Endothelial cell of umbilical vein (primary cell): ENCODE measurements at regions not wholly inside any gene's neighbourhood (a gene's known extent, or its start where the extent isn't known, plus 50 kb on each side); places are given as distances from the start of the nearest gene placed in this dataset.

Experiments used
- BruUV-seq: library from RNA; stranded (reverse); fragments of 400-500 nt; replicated peaks from 2 replicates; lab custom pipeline; 2021; lab: Mats Ljungman, UMichigan
- CTCF ChIA-PET: fragments of 300-600, 350-600 bp; sonication (Branson Sonifier 250); formaldehyde crosslinking; loops from one replicate; lab custom pipeline; 2021; ENCODE audit warnings: antibody characterized with exemption, inconsistent platforms; lab: Charles Lee
- POLR2A ChIA-PET: fragments of 300-600, 350-600 bp; sonication (Branson Sonifier 250); formaldehyde crosslinking; loops from one replicate; lab custom pipeline; 2021; ENCODE audit warnings: antibody characterized with exemption, inconsistent platforms; lab: Charles Lee
- DNase-seq: peaks from one replicate; pipeline ENCODE4 v3.0.0-alpha.2; 2011; ENCODE audit warnings: low read depth, low spot score
- FAIRE-seq: peaks from 2 replicates; lab custom pipeline; 2011; peaks lifted over from hg19 to GRCh38; lab: Jason Lieb, UNC
- H2AFZ ChIP-seq: 2 replicates; pipeline ENCODE4 v1.6.0; 2012; ENCODE audit warnings: low read depth, low read length, control low read depth, inconsistent platforms
- H3K27ac ChIP-seq: 2 replicates; pipeline ENCODE4 v1.5.1; 2011; ENCODE audit warnings: low read depth, mild to moderate bottlenecking, control low read depth, low read length, moderate library complexity; ENCODE audit not compliant: insufficient read depth
- H3K27me3 ChIP-seq, 2 experiments: 2 replicates each; pipeline versions ENCODE4 v1.6.0 to v1.6.1; 2011; ENCODE audit warnings: low read length in 2 of 2, mixed read lengths in 1 of 2; ENCODE audit not compliant: control insufficient read depth in 2 of 2, insufficient read depth in 2 of 2
- H3K36me3 ChIP-seq, 2 experiments: 2 replicates in 1 of 2; 3 replicates in 1 of 2; pipeline ENCODE4 v1.5.1; 2011; ENCODE audit warnings: low read length in 2 of 2, mild to moderate bottlenecking in 1 of 2, moderate library complexity in 1 of 2; ENCODE audit not compliant: control insufficient read depth in 2 of 2, insufficient read depth in 2 of 2; ENCODE audit errors: extremely low read depth in 1 of 2
- H3K4me1 ChIP-seq: 3 replicates; pipeline ENCODE4 v1.5.1; 2011; ENCODE audit warnings: mild to moderate bottlenecking, low read length; ENCODE audit not compliant: control insufficient read depth, insufficient read depth; ENCODE audit errors: extremely low read depth
- H3K4me2 ChIP-seq: 2 replicates; pipeline ENCODE4 v1.6.1; 2011; ENCODE audit warnings: low read length, control low read depth, mixed read lengths; ENCODE audit not compliant: insufficient read depth
- H3K4me3 ChIP-seq, 3 experiments: fragments of 200-600 bp in 1 of 3; sonication (generic), shearing (Covaris generic) in 1 of 3; replicated peaks in 1 of 3; 2 replicates each; pipeline ENCODE4 v1.5.1; 2011 to 2016; ENCODE audit warnings: control low read depth in 3 of 3, low read length in 3 of 3, mild to moderate bottlenecking in 2 of 3, inconsistent platforms in 1 of 3, low read depth in 1 of 3, moderate library complexity in 1 of 3; ENCODE audit not compliant: insufficient read depth in 1 of 3
- H3K79me2 ChIP-seq: 2 replicates; pipeline ENCODE4 v1.6.0; 2012; ENCODE audit warnings: low read length, inconsistent platforms; ENCODE audit not compliant: control insufficient read depth, insufficient read depth
- H3K9ac ChIP-seq: replicated peaks from 2 replicates; pipeline ENCODE3; 2011; ENCODE audit warnings: low read length, control low read depth; ENCODE audit not compliant: insufficient read depth; ENCODE audit errors: extremely low read depth
- H3K9me1 ChIP-seq: replicated peaks from 3 replicates; pipeline ENCODE4 v1.6.0; 2011; ENCODE audit warnings: mild to moderate bottlenecking, low read length; ENCODE audit not compliant: control insufficient read depth, insufficient read depth; ENCODE audit errors: extremely low read depth
- H3K9me3 ChIP-seq: replicated peaks from 2 replicates; pipeline ENCODE4 v1.5.1; 2012; ENCODE audit warnings: low read length, inconsistent platforms; ENCODE audit not compliant: control insufficient read depth, insufficient read depth
- H4K20me1 ChIP-seq: replicated peaks from 2 replicates; pipeline ENCODE3; 2011; ENCODE audit warnings: mild to moderate bottlenecking, low read length; ENCODE audit not compliant: control insufficient read depth, insufficient read depth; ENCODE audit errors: extremely low read depth
- EZH2 ChIP-seq: IDR thresholded peaks from 2 replicates; pipeline ENCODE4 v1.6.1; 2012; ENCODE audit warnings: borderline replicate concordance, low read depth, mild to moderate bottlenecking, moderate library complexity, low read length, inconsistent platforms; ENCODE audit not compliant: severe bottlenecking
- FOS ChIP-seq: IDR thresholded peaks from 2 replicates; pipeline ENCODE4 v1.6.1; 2011; ENCODE audit warnings: mild to moderate bottlenecking, low read length, moderate library complexity, borderline replicate concordance; ENCODE audit not compliant: insufficient read depth
- GATA2 ChIP-seq: IDR thresholded peaks from 2 replicates; pipeline ENCODE4 v1.7.0; 2011; ENCODE audit warnings: low read depth, mild to moderate bottlenecking, moderate library complexity, mixed read lengths, low read length; ENCODE audit not compliant: insufficient read length, insufficient read depth
- JUN ChIP-seq: IDR thresholded peaks from 2 replicates; pipeline ENCODE4 v1.6.1; 2011; ENCODE audit warnings: borderline replicate concordance, low read depth; ENCODE audit not compliant: insufficient read length, insufficient read depth
- MYC ChIP-seq: IDR thresholded peaks from one replicate; pipeline ENCODE4 v1.6.1; 2011; ENCODE audit warnings: mild to moderate bottlenecking, low read depth, low read length
- POLR2A ChIP-seq: IDR thresholded peaks from 2 replicates; pipeline ENCODE4 v1.6.1; 2012; ENCODE audit warnings: low read depth, mild to moderate bottlenecking, control low read depth, low read length
- POLR2AphosphoS5 ChIP-seq: IDR thresholded peaks from 2 replicates; pipeline ENCODE4 v1.6.1; 2012; ENCODE audit warnings: low read depth, mild to moderate bottlenecking, control low read depth, low read length, moderate library complexity; ENCODE audit not compliant: insufficient read depth
- dilution Hi-C: fragments of 300-500 bp; cut with MboI; formaldehyde crosslinking; loops from one replicate; pipeline ENCODE4 v1.15.0; 2019; ENCODE audit warnings: low sequenced_read_pairs; ENCODE audit not compliant: extremely low pct_ligation_motif_present
- intact Hi-C: fragments of 100-400 bp; cut with micrococcal nuclease; formaldehyde crosslinking; loops from one replicate; pipeline ENCODE4 v1.10.0; 2022
- TF ChIP-seq, protein P1 (sequence below), 2 donors: IDR thresholded peaks; 1 replicate in 1 of 2; 2 replicates in 1 of 2; pipeline ENCODE4 v1.5.1; 2011; ENCODE audit warnings: low read length in 2 of 2, mild to moderate bottlenecking in 2 of 2, moderate library complexity in 2 of 2, control low read depth in 1 of 2, inconsistent platforms in 1 of 2, low read depth in 1 of 2; ENCODE audit not compliant: insufficient read depth in 1 of 2; ENCODE audit errors: extremely low read depth in 1 of 2
- TF ChIP-seq, protein P2 (sequence below): IDR thresholded peaks from 2 replicates; pipeline ENCODE4 v1.6.1; 2011; ENCODE audit not compliant: insufficient read depth, insufficient read length

DNA sequence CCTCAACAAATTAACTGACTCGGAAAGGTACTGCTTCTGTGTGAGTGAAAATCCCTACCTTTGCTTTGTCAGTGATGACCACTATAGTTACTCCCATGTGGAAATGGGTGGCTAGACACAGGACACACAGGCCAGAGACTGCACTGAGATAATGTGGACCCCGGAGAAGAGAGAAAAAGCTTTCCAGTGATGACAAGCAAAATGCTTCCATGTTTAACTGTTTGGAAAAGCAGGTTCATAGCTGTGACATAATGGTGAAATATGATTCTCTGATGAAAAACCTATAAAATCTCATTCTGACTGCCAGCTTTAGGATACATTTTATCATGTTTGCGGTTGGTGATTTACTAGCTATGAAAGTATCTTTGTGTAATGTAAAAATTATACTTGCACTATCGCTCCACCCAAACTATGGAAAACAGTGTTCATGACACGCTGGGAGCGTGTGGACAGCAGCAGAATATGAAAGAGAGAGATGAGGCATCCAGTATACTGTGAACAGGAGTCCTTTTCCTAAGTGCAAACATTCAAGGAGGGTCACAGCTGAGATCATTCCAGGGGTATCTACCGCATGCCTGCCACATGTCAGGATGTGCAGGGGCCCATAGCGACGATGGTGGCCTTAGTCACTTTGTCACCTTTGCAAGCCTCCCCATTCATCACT, 782.7 kb upstream of the SOX11 start:
- DNase-seq (no peak), FAIRE-seq (no peak)
- Histone ChIP-seq H4K20me1 (no peaks in the 10 kb centered on the region), H3K27me3 (no peaks in the 10 kb centered on the region), H3K9me3 (peaks cover 3% of the 10 kb centered on the region), H3K9me1 (no peaks in the 10 kb centered on the region), H3K9ac (no peak overlapping the region), H3K4me2 (no peak overlapping the region), H3K36me3 (no peaks in the 10 kb centered on the region), H3K4me3 (no peak overlapping the region), H3K27ac (no peak overlapping the region), H3K79me2 (no peaks in the 10 kb centered on the region), H2AFZ (no peak overlapping the region), H3K4me1 (no peaks in the 10 kb centered on the region)
- CTCF ChIA-PET, result no interaction called here
- POLR2A ChIA-PET, result no interaction called here
- dilution Hi-C loops (no loop called here), intact Hi-C loops (no loop called here)
- TF ChIP-seq JUN (no peak), MYC (no peak), EZH2 (no peak), FOS (no peak), POLR2AphosphoS5 (no peak), POLR2A (no peak), GATA2 (no peak)
- TF ChIP-seq, protein P1, sequence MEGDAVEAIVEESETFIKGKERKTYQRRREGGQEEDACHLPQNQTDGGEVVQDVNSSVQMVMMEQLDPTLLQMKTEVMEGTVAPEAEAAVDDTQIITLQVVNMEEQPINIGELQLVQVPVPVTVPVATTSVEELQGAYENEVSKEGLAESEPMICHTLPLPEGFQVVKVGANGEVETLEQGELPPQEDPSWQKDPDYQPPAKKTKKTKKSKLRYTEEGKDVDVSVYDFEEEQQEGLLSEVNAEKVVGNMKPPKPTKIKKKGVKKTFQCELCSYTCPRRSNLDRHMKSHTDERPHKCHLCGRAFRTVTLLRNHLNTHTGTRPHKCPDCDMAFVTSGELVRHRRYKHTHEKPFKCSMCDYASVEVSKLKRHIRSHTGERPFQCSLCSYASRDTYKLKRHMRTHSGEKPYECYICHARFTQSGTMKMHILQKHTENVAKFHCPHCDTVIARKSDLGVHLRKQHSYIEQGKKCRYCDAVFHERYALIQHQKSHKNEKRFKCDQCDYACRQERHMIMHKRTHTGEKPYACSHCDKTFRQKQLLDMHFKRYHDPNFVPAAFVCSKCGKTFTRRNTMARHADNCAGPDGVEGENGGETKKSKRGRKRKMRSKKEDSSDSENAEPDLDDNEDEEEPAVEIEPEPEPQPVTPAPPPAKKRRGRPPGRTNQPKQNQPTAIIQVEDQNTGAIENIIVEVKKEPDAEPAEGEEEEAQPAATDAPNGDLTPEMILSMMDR (IDR thresholded peaks at IDR 0.05; ENCODE audit: extremely low read depth in 1 of 2, insufficient read depth in 1 of 2, low read depth in 1 of 2, low read length in 2 of 2), result no peak
- TF ChIP-seq, protein P2, sequence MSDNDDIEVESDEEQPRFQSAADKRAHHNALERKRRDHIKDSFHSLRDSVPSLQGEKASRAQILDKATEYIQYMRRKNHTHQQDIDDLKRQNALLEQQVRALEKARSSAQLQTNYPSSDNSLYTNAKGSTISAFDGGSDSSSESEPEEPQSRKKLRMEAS, result no peak
- no TSS peak for BruUV-seq
